ENCODE measurements at regions not wholly inside any gene's neighbourhood (a gene's known extent, or its start where the extent isn't known, plus 50 kb on each side); places are given as distances from the start of the nearest gene placed in this dataset.

DNA sequence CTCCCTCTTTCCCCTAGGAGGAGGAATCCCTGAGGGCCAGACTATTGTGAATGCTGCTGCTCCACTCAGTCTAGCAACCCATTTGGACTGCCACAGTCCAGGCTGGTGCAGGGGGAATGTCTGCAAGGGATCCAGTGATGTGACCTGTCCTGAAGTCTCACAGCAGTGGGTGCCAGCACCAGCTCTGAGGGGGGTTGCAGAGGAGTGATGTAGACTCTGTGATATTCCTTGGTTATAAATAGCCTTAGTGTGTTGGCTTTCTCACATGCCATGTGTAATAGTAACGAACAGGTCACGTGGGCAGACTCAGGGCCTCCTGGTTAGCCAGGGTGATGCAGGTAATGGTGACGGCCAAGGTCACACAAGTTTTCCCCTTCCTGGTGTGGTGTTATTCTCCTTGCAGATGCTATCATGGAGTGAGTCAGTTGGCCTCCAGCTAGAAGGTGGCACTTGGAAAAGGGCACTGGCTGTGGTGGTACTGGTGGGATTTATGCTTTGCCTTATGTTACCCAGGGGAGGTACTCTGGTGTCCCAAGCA lies 404.4 kb downstream of the UTRN start:
- ChIA-PET CTCF (no interaction called here), POLR2A (no interaction called here)
- H3K4me3 ChIP-seq (ENCODE audit: control extremely low read depth in 1 of 5, extremely low read depth in 1 of 5, insufficient read depth in 1 of 5, low read depth in 2 of 5, low read length in 4 of 5), result no peak overlapping the region
- no peak overlapping the region for H3K27ac Mint-ChIP-seq
- no peaks in the 10 kb centered on the region for H3K27me3 ChIP-seq (replicated peaks in 1 of 4; ENCODE audit: control extremely low read depth in 1 of 4, control insufficient read depth in 3 of 4, insufficient read depth in 4 of 4, low read length in 3 of 4)
- H3K27ac ChIP-seq (ENCODE audit: low read length in 2 of 2), result no peak overlapping the region
- no peak overlapping the region for H2AFZ ChIP-seq (ENCODE audit: insufficient read depth, low read depth, low read length, poor library complexity, severe bottlenecking)
- ATAC-seq (ENCODE audit: low read depth) (no peak), DNase-seq (no peak)
- TF ChIP-seq, protein P1, sequence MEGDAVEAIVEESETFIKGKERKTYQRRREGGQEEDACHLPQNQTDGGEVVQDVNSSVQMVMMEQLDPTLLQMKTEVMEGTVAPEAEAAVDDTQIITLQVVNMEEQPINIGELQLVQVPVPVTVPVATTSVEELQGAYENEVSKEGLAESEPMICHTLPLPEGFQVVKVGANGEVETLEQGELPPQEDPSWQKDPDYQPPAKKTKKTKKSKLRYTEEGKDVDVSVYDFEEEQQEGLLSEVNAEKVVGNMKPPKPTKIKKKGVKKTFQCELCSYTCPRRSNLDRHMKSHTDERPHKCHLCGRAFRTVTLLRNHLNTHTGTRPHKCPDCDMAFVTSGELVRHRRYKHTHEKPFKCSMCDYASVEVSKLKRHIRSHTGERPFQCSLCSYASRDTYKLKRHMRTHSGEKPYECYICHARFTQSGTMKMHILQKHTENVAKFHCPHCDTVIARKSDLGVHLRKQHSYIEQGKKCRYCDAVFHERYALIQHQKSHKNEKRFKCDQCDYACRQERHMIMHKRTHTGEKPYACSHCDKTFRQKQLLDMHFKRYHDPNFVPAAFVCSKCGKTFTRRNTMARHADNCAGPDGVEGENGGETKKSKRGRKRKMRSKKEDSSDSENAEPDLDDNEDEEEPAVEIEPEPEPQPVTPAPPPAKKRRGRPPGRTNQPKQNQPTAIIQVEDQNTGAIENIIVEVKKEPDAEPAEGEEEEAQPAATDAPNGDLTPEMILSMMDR (IDR thresholded peaks at IDR 0.05), result no peak
- no peaks in the 10 kb centered on the region for H3K27me3 Mint-ChIP-seq
- intact Hi-C loops (cut with micrococcal nuclease), result no loop called here
- H3K9ac ChIP-seq (ENCODE audit: low read length), result no peak overlapping the region
- 100% methylated on average over 3 of the region's 3 CpGs for WGBS (ENCODE audit: insufficient coverage)
- peaks cover 21% of the 10 kb centered on the region for H4K20me1 ChIP-seq (ENCODE audit: control insufficient read depth, insufficient read depth, low read length, poor library complexity, severe bottlenecking)
- peaks cover 12 to 35% of the 10 kb centered on the region in 2 experiments for H3K36me3 ChIP-seq (replicated peaks in 1 of 2; ENCODE audit: control extremely low read depth in 1 of 2, control insufficient read depth in 1 of 2, extremely low read depth in 1 of 2, insufficient read depth in 2 of 2, low read length in 1 of 2)
- H3K79me2 ChIP-seq (ENCODE audit: control insufficient read depth, insufficient read depth, low read length), result peaks cover 65% of the 10 kb centered on the region
- H3K4me1 Mint-ChIP-seq, result peaks cover 20% of the 10 kb centered on the region
- no peak overlapping the region for H3K4me2 ChIP-seq (replicated peaks; ENCODE audit: low read depth, low read length, poor library complexity, severe bottlenecking)
- H3K9me3 Mint-ChIP-seq (ENCODE audit: insufficient read depth), result peaks cover 16% of the 10 kb centered on the region
- no peak overlapping the region for H3K4me3 Mint-ChIP-seq
- peaks cover 4 to 24% (median 10%) of the 10 kb centered on the region in 3 donors for H3K9me3 ChIP-seq (ENCODE audit: control extremely low read depth in 1 of 3, control insufficient read depth in 2 of 3, insufficient read depth in 1 of 3, low read length in 2 of 3)
- H3K4me1 ChIP-seq (ENCODE audit: control insufficient read depth in 2 of 2, insufficient read depth in 2 of 2, low read length in 2 of 2), result no peaks in the 10 kb centered on the region

DNA sequence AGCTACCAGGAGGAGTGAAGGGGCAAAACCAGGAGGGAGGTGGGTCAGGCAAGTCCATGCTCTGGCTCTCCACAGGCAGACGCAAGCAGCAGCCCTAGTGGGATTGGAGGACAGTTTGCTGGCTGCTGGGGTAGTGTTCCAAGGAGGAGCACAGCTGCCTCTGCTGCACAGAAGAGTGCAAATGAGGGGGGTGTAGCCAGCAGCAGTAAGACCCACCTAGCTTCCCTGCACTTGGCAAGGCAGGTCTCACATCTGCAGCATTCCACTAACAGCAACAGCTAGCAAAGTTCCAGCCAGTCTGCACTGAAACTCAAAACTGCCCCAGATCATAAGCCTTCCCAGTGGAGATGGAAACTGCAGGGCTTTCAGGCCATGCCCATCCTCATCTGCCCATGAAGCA lies 405.0 kb downstream of the UTRN start:
- WGBS (ENCODE audit: insufficient coverage), result 100% methylated on average over 1 of the region's 1 CpG
- Histone ChIP-seq H3K27me3 (replicated peaks in 1 of 4; ENCODE audit: control extremely low read depth in 1 of 4, control insufficient read depth in 3 of 4, insufficient read depth in 4 of 4, low read length in 3 of 4) (no peaks in the 10 kb centered on the region), H3K79me2 (ENCODE audit: control insufficient read depth, insufficient read depth, low read length) (peaks cover 61% of the 10 kb centered on the region), H3K4me2 (replicated peaks; ENCODE audit: low read depth, low read length, poor library complexity, severe bottlenecking) (no peak overlapping the region), H3K9ac (ENCODE audit: low read length) (no peak overlapping the region), H3K4me3 (ENCODE audit: control extremely low read depth in 1 of 5, extremely low read depth in 1 of 5, insufficient read depth in 1 of 5, low read depth in 2 of 5, low read length in 4 of 5) (no peak overlapping the region), H3K4me1 (ENCODE audit: control insufficient read depth in 2 of 2, insufficient read depth in 2 of 2, low read length in 2 of 2) (no peaks in the 10 kb centered on the region), H3K36me3 (replicated peaks in 1 of 2; ENCODE audit: control extremely low read depth in 1 of 2, control insufficient read depth in 1 of 2, extremely low read depth in 1 of 2, insufficient read depth in 2 of 2, low read length in 1 of 2) (peaks cover 12 to 33% of the 10 kb centered on the region in 2 experiments), H4K20me1 (ENCODE audit: control insufficient read depth, insufficient read depth, low read length, poor library complexity, severe bottlenecking) (peaks cover 26% of the 10 kb centered on the region), H2AFZ (ENCODE audit: insufficient read depth, low read depth, low read length, poor library complexity, severe bottlenecking) (no peak overlapping the region), H3K27ac (ENCODE audit: low read length in 2 of 2) (no peak overlapping the region), H3K9me3 (ENCODE audit: control extremely low read depth in 1 of 3, control insufficient read depth in 2 of 3, insufficient read depth in 1 of 3, low read length in 2 of 3) (peaks cover 4 to 24% (median 10%) of the 10 kb centered on the region in 3 donors)
- intact Hi-C loops (cut with micrococcal nuclease), result no loop called here
- ATAC-seq (ENCODE audit: low read depth), result no peak
- no peak for DNase-seq
- peaks cover 20% of the 10 kb centered on the region for H3K4me1 Mint-ChIP-seq
- no peaks in the 10 kb centered on the region for H3K27me3 Mint-ChIP-seq
- CTCF ChIA-PET, result no interaction called here
- POLR2A ChIA-PET, result no interaction called here
- no peak overlapping the region for H3K4me3 Mint-ChIP-seq
- no peak overlapping the region for H3K27ac Mint-ChIP-seq
- H3K9me3 Mint-ChIP-seq (ENCODE audit: insufficient read depth), result peaks cover 16% of the 10 kb centered on the region
- no peak for TF ChIP-seq EZH2 (IDR thresholded peaks at IDR 0.05; ENCODE audit: borderline replicate concordance, insufficient read depth, low read depth, low read length, poor library complexity, severe bottlenecking)
- TF ChIP-seq, protein P1 (IDR thresholded peaks at IDR 0.05), result no peak
